ENCODE measurements at regions not wholly inside any gene's neighbourhood (a gene's known extent, or its start where the extent isn't known, plus 50 kb on each side); places are given as distances from the start of the nearest gene placed in this dataset.

DNA sequence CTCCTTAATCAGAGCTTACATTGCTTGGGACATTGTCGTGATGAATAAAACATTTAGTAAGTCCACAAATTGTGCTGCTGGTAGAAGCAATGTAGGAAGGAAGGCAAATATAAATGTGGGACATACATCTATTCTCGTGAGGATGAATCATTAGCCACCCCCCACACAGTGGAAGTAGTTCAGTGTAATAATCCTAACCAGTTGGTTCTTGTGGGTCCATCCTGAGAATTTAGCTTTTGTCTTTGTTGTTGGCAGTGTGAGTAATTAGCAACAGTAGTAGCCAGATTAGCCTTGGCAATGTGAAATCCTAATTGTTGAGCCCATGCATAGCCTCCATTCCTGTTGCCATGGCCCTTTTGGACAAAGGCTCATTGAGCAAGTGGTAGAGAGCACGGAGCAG is 532.1 kb downstream of the FBXO15 start:
- CTCF ChIA-PET (ENCODE audit: partially characterized antibody), result no interaction called here
- Mint-ChIP-seq H3K4me3 (no peak overlapping the region), H3K27me3 (no peaks in the 10 kb centered on the region), H3K27ac (no peak overlapping the region), H3K4me1 (no peaks in the 10 kb centered on the region), H3K36me3 (no peaks in the 10 kb centered on the region), H3K9me3 (peaks cover 0 to 11% (median 7%) of the 10 kb centered on the region in 8 donors)
- POLR2A ChIA-PET (ENCODE audit: partially characterized antibody), result no interaction called here
- intact Hi-C loops (cut with micrococcal nuclease), result no loop called here
- H3K4me1 ChIP-seq (ENCODE audit: insufficient read depth, low read length), result no peaks in the 10 kb centered on the region
- H3K36me3 ChIP-seq (ENCODE audit: insufficient read depth, low read length), result no peaks in the 10 kb centered on the region
- no peak for DNase-seq
- no peaks in the 10 kb centered on the region for H3K27me3 ChIP-seq (ENCODE audit: insufficient read depth, low read length)
- H3K9me3 ChIP-seq (ENCODE audit: control insufficient read depth in 1 of 2, low read length in 2 of 2), result no peaks in the 10 kb centered on the region
- no peak overlapping the region for H3K4me3 ChIP-seq (ENCODE audit: low read length in 2 of 2)
- H3K27ac ChIP-seq (ENCODE audit: low read depth, low read length), result no peak overlapping the region

DNA sequence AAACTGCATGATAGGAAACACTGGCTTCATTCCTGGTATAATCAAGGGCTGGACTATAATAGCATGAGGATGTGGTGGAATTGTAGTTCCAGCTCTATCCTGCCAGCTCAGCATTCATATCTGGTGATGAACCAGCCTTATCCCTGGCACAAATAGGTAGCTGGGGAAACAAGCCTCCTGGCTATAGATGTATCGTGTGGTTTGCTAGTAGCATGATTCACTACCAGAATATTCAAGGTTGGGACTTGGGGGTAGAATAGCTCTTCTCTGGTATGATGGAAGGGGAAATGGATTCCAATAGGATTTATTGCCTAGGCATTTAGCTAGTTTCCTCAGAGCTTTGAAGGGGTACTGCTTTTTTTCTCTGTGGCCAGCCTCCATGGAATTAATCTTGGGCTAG is 532.8 kb downstream of the FBXO15 start:
- H3K4me1 ChIP-seq (ENCODE audit: insufficient read depth, low read length), result no peaks in the 10 kb centered on the region
- peaks cover 0 to 9% (median 6%) of the 10 kb centered on the region in 8 donors for H3K9me3 Mint-ChIP-seq
- no peaks in the 10 kb centered on the region for H3K9me3 ChIP-seq (ENCODE audit: control insufficient read depth in 1 of 2, low read length in 2 of 2)
- no peak overlapping the region for H3K27ac Mint-ChIP-seq
- DNase-seq, result no peak
- intact Hi-C loops (cut with micrococcal nuclease), result no loop called here
- H3K36me3 ChIP-seq (ENCODE audit: insufficient read depth, low read length), result no peaks in the 10 kb centered on the region
- no peaks in the 10 kb centered on the region for H3K36me3 Mint-ChIP-seq
- H3K4me3 ChIP-seq (ENCODE audit: low read length in 2 of 2), result no peak overlapping the region
- CTCF ChIA-PET (ENCODE audit: partially characterized antibody), result no interaction called here
- no peak overlapping the region for H3K4me3 Mint-ChIP-seq
- H3K27ac ChIP-seq (ENCODE audit: low read depth, low read length), result no peak overlapping the region
- POLR2A ChIA-PET (ENCODE audit: partially characterized antibody), result no interaction called here
- H3K27me3 Mint-ChIP-seq, result no peaks in the 10 kb centered on the region
- no peaks in the 10 kb centered on the region for H3K4me1 Mint-ChIP-seq
- H3K27me3 ChIP-seq (ENCODE audit: insufficient read depth, low read length), result no peaks in the 10 kb centered on the region

- H3K4me1 Mint-ChIP-seq, result no peaks in the 10 kb centered on the region
- H3K27me3 Mint-ChIP-seq, result no peaks in the 10 kb centered on the region
- Histone ChIP-seq H3K4me1 (ENCODE audit: insufficient read depth, low read length) (no peaks in the 10 kb centered on the region), H3K4me3 (ENCODE audit: low read length in 2 of 2) (no peak overlapping the region), H3K9me3 (ENCODE audit: control insufficient read depth in 1 of 2, low read length in 2 of 2) (no peaks in the 10 kb centered on the region), H3K36me3 (ENCODE audit: insufficient read depth, low read length) (no peaks in the 10 kb centered on the region), H3K27ac (ENCODE audit: low read depth, low read length) (no peak overlapping the region), H3K27me3 (ENCODE audit: insufficient read depth, low read length) (no peaks in the 10 kb centered on the region)
- no peaks in the 10 kb centered on the region for H3K36me3 Mint-ChIP-seq
- ChIA-PET POLR2A (ENCODE audit: partially characterized antibody) (no interaction called here), CTCF (ENCODE audit: partially characterized antibody) (no interaction called here)
- H3K4me3 Mint-ChIP-seq, result no peak overlapping the region
- H3K27ac Mint-ChIP-seq, result no peak overlapping the region
- intact Hi-C loops (cut with micrococcal nuclease), result no loop called here
- peaks cover 0 to 12% (median 6%) of the 10 kb centered on the region in 8 donors for H3K9me3 Mint-ChIP-seq
- DNase-seq, result no peak
These were observed 533.8 kb downstream of the FBXO15 start for GRCh38 chr18:73613706-73614340.

DNA sequence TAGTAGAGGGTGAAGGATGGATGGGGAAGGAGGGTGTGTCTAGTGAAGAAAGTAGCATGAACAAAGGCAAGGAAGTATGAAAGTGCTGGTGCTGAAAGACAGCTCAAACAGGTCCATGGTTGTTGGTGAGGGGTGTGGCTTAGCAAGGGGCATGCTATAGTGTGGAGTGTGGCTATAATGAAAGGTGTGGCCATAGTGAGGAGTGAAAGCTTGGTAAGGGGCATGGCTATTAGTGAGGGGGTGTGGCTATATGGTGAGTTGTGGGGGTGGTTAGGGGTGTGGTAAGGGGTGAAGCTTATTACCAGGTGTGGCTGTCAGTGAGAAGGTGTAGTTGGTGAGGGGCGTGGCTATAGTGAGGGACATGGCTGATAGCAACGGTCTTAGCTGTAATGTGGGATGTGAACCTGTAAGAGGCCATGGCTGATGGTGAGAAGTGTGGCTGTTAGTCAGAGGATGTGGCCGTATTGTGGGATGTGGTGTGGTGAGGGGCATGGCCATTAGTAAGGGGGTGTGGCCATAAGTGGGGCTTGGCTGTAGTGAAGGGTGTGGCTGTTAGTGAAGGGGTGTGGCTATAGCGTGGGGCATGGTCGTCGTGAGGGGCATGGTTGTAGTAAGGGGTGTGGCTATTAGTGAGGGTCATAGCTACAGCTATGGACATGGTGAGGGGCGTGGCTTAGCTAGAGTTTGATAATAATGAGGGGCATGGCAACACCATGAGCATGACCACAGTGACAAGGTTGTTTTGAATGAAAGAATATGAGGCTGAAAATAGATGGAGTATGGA is 549.6 kb downstream of the FBXO15 start:
- no peaks in the 10 kb centered on the region for H3K36me3 Mint-ChIP-seq
- no peak overlapping the region for H3K27ac Mint-ChIP-seq
- H3K4me3 Mint-ChIP-seq, result no peak overlapping the region
- Histone ChIP-seq H3K36me3 (ENCODE audit: insufficient read depth, low read length) (no peaks in the 10 kb centered on the region), H3K4me3 (ENCODE audit: low read length in 2 of 2) (no peak overlapping the region), H3K4me1 (ENCODE audit: insufficient read depth, low read length) (no peaks in the 10 kb centered on the region), H3K27ac (ENCODE audit: low read depth, low read length) (no peak overlapping the region), H3K27me3 (ENCODE audit: insufficient read depth, low read length) (no peaks in the 10 kb centered on the region), H3K9me3 (ENCODE audit: control insufficient read depth in 1 of 2, low read length in 2 of 2) (no peaks in the 10 kb centered on the region)
- no peak for DNase-seq
- intact Hi-C loops (cut with micrococcal nuclease), result no loop called here
- H3K4me1 Mint-ChIP-seq, result no peaks in the 10 kb centered on the region
- H3K27me3 Mint-ChIP-seq, result no peaks in the 10 kb centered on the region
- ChIA-PET CTCF (ENCODE audit: partially characterized antibody) (no interaction called here), POLR2A (ENCODE audit: partially characterized antibody) (no interaction called here)
- peaks cover 0 to 15% (median 3%) of the 10 kb centered on the region in 8 donors for H3K9me3 Mint-ChIP-seq

DNA sequence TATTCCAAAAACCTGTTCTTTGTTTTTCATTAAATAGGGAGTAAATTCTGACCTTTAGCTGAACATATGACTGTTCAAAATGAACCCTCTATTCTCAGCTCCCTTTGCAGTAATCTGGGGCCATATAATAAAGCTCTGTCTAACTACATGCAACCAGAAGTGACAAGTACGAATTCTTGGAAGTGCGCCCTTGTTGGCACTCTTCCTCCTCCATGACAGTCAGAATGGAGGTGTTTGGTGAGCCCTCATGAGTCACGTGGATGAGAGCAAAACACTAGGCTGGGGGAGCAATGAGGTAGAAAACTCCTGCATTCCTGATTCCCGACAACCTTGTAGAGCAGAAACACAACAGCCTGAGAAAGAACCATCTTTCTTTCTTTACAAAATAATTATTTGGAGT is 552.9 kb downstream of the FBXO15 start:
- Mint-ChIP-seq H3K27me3 (no peaks in the 10 kb centered on the region), H3K9me3 (peaks cover 0 to 20% (median 3%) of the 10 kb centered on the region in 8 donors), H3K4me1 (no peaks in the 10 kb centered on the region), H3K27ac (no peak overlapping the region), H3K4me3 (no peak overlapping the region), H3K36me3 (no peaks in the 10 kb centered on the region)
- POLR2A ChIA-PET (ENCODE audit: partially characterized antibody), result no interaction called here
- no peak for DNase-seq
- CTCF ChIA-PET (ENCODE audit: partially characterized antibody), result no interaction called here
- H3K27me3 ChIP-seq (ENCODE audit: insufficient read depth, low read length), result no peaks in the 10 kb centered on the region
- H3K36me3 ChIP-seq (ENCODE audit: insufficient read depth, low read length), result no peaks in the 10 kb centered on the region
- no peak overlapping the region for H3K27ac ChIP-seq (ENCODE audit: low read depth, low read length)
- H3K4me1 ChIP-seq (ENCODE audit: insufficient read depth, low read length), result no peaks in the 10 kb centered on the region
- H3K4me3 ChIP-seq (ENCODE audit: low read length in 2 of 2), result no peak overlapping the region
- H3K9me3 ChIP-seq (ENCODE audit: control insufficient read depth in 1 of 2, low read length in 2 of 2), result no peaks in the 10 kb centered on the region
- intact Hi-C loops (cut with micrococcal nuclease), result no loop called here

DNA sequence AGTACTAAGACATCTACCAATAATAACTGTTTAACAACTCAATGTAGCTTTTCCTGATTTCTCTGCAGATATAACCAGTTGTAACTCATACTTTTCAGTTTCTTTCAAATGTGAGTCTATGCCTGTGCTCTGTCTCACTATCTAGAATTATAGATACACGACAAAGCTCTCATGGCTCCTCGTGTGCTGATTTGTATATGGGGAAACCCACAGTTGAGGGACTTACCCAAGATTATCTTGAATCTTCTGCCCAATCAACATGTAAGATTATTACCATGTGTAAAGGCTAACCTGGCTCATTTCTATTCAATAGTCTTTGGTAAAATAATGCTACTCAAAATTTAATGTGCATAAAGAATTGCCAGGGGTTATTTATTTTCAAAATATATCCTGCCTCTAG is 554.4 kb downstream of the FBXO15 start:
- Mint-ChIP-seq H3K9me3 (peaks cover 0 to 16% (median 3%) of the 10 kb centered on the region in 8 donors), H3K27ac (no peak overlapping the region), H3K4me1 (no peaks in the 10 kb centered on the region), H3K27me3 (no peaks in the 10 kb centered on the region), H3K36me3 (no peaks in the 10 kb centered on the region), H3K4me3 (no peak overlapping the region)
- no peak overlapping the region for H3K4me3 ChIP-seq (ENCODE audit: low read length in 2 of 2)
- H3K36me3 ChIP-seq (ENCODE audit: insufficient read depth, low read length), result no peaks in the 10 kb centered on the region
- H3K9me3 ChIP-seq (ENCODE audit: control insufficient read depth in 1 of 2, low read length in 2 of 2), result no peaks in the 10 kb centered on the region
- H3K27me3 ChIP-seq (ENCODE audit: insufficient read depth, low read length), result no peaks in the 10 kb centered on the region
- no peak for DNase-seq
- no peak overlapping the region for H3K27ac ChIP-seq (ENCODE audit: low read depth, low read length)
- POLR2A ChIA-PET (ENCODE audit: partially characterized antibody), result no interaction called here
- H3K4me1 ChIP-seq (ENCODE audit: insufficient read depth, low read length), result no peaks in the 10 kb centered on the region
- intact Hi-C loops (cut with micrococcal nuclease), result no loop called here
- CTCF ChIA-PET (ENCODE audit: partially characterized antibody), result no interaction called here

- no peaks in the 10 kb centered on the region for H3K36me3 Mint-ChIP-seq
- H3K27ac Mint-ChIP-seq, result no peak overlapping the region
- H3K4me3 ChIP-seq (ENCODE audit: low read length in 2 of 2), result no peak overlapping the region
- no peaks in the 10 kb centered on the region for H3K4me1 ChIP-seq (ENCODE audit: insufficient read depth, low read length)
- POLR2A ChIA-PET (ENCODE audit: partially characterized antibody), result no interaction called here
- peaks cover 0 to 6% (median 3%) of the 10 kb centered on the region in 8 donors for H3K9me3 Mint-ChIP-seq
- no peaks in the 10 kb centered on the region for H3K9me3 ChIP-seq (ENCODE audit: control insufficient read depth in 1 of 2, low read length in 2 of 2)
- no peaks in the 10 kb centered on the region for H3K27me3 Mint-ChIP-seq
- CTCF ChIA-PET (ENCODE audit: partially characterized antibody), result no interaction called here
- no peak overlapping the region for H3K4me3 Mint-ChIP-seq
- H3K36me3 ChIP-seq (ENCODE audit: insufficient read depth, low read length), result no peaks in the 10 kb centered on the region
- intact Hi-C loops (cut with micrococcal nuclease), result no loop called here
- no peaks in the 10 kb centered on the region for H3K27me3 ChIP-seq (ENCODE audit: insufficient read depth, low read length)
- H3K4me1 Mint-ChIP-seq, result no peaks in the 10 kb centered on the region
- no peak for DNase-seq
- H3K27ac ChIP-seq (ENCODE audit: low read depth, low read length), result no peak overlapping the region
These were observed 556.7 kb downstream of the FBXO15 start for GRCh38 chr18:73590950-73591349.

All from CD4-positive, alpha-beta memory T cell (primary cell).